ENCODE measurements at regions not wholly inside any gene's neighbourhood (a gene's known extent, or its start where the extent isn't known, plus 50 kb on each side); places are given as distances from the start of the nearest gene placed in this dataset.

- TF ChIP-seq CTCF (IDR thresholded peaks at IDR 0.05) (no peak), POLR2A (IDR thresholded peaks at IDR 0.05) (no peak)
Measured at GRCh38 chr19:28864024-28864503, 348.9 kb downstream of the UQCRFS1 start.

All from vagina (tissue), 2 donors.